GM12864 (cell line): ENCODE measurements at regions not wholly inside any gene's neighbourhood (a gene's known extent, or its start where the extent isn't known, plus 50 kb on each side); places are given as distances from the start of the nearest gene placed in this dataset.

Experiments used
- DNase-seq: peaks from one replicate; pipeline ENCODE4 v3.0.0-alpha.2; 2011; ENCODE audit warnings: low read depth
- H3K4me3 ChIP-seq: 2 replicates; pipeline ENCODE4 v1.5.1; 2011; ENCODE audit warnings: mild to moderate bottlenecking, low read depth, low read length, control low read depth
- TF ChIP-seq, protein P1 (sequence below): IDR thresholded peaks from 2 replicates; pipeline ENCODE4 v1.5.1; 2011; ENCODE audit warnings: low read depth, mild to moderate bottlenecking, moderate library complexity, low read length, control low read depth, inconsistent platforms; ENCODE audit errors: missing control alignments

DNA sequence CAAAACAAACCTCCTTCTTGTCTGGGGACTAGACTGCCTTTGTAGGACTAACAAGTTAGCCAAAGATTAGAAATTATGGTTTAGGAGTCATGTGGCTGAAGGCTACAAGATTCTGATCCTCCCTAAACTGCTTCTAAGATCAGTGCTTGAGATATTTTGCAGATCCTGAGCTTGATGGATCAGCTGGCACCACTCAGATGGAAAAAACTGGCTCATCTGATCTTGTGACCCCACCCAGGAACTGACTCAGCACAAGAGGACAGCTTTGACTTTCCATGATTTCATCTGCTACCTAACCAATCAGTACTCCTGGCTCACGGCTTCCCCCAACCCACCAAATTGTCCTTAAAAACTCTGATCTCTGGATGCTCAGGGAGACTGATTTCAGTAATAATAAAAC, 271.5 kb upstream of the TAC1 start:
- TF ChIP-seq, protein P1, sequence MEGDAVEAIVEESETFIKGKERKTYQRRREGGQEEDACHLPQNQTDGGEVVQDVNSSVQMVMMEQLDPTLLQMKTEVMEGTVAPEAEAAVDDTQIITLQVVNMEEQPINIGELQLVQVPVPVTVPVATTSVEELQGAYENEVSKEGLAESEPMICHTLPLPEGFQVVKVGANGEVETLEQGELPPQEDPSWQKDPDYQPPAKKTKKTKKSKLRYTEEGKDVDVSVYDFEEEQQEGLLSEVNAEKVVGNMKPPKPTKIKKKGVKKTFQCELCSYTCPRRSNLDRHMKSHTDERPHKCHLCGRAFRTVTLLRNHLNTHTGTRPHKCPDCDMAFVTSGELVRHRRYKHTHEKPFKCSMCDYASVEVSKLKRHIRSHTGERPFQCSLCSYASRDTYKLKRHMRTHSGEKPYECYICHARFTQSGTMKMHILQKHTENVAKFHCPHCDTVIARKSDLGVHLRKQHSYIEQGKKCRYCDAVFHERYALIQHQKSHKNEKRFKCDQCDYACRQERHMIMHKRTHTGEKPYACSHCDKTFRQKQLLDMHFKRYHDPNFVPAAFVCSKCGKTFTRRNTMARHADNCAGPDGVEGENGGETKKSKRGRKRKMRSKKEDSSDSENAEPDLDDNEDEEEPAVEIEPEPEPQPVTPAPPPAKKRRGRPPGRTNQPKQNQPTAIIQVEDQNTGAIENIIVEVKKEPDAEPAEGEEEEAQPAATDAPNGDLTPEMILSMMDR, result no peak
- no peak overlapping the region for H3K4me3 ChIP-seq
- DNase-seq, result no peak

DNA sequence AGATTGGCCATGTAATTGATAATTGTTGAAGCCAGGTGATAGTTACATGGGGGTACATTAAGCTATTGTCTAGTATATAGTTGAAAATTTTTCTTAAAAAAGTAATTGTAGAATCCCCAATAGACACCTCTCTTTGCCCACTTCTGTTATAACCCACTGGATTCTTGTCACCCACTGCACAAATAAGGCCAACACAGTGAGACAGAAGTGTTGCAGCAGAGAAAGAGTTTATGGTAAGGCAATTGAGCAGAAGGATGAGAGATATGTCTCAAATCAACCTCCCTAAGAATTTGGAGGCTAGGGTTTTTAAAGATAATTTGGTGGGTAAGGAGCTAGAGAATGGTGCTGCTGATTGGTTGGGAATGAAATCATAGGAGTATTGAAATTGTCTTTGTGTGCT, 270.3 kb upstream of the TAC1 start:
- DNase-seq, result no peak
- TF ChIP-seq, protein P1, result no peak
- no peak overlapping the region for H3K4me3 ChIP-seq

DNA sequence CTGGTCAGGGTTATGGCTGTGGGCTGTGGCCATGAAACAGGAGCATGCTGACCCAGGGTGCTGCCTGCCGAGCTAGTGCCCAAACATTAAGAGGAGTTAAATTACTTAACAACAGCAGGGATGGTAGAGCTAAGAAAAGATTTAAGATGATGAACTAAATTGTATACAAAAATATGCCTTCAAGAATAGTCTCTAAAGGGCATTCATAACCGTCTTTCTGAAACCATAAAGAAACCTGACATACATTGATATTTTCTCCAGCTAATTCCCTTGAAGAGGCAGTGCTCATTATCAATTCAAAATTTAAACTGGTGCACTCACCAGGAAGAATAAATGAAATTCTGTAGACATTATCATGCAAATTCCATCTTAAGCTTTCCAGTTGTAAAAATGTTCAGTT, 265.8 kb upstream of the TAC1 start:
- no peak for DNase-seq
- TF ChIP-seq, protein P1, result no peak
- H3K4me3 ChIP-seq, result no peak overlapping the region

DNA sequence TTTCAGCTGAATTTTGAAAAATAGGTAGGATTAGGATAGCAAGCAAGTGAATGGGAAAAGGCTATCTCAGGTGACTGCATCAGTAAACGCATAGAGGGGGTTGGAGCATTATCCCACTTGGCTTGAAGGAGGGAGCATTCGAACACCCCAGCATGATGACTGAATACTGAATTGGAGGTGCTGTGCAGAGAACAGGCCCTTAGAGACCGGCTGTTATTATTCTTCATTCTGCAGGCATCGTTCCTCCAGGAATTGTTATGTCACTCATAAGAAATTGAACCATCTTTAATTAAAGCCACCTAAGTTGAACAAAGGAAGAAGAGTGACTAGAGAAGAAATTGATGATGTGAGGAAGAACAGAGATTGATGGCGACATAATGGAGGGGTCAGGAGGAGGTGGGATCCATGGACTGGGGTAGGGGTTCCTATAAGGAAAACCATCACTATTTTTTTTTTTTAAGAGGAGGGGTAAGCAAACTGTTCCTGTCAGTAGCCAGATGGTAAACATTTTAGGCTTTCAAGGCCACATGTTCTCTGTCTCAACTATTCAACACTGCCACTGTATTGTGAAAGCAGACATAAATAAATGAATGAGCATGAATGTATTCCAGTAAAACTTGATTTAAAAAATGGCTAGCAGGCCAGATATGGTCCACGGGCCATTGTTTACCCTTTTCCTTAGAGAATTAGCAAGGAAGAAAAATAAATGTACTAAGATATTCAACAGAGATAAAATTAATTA, 264.7 kb upstream of the TAC1 start:
- no peak for DNase-seq

DNA sequence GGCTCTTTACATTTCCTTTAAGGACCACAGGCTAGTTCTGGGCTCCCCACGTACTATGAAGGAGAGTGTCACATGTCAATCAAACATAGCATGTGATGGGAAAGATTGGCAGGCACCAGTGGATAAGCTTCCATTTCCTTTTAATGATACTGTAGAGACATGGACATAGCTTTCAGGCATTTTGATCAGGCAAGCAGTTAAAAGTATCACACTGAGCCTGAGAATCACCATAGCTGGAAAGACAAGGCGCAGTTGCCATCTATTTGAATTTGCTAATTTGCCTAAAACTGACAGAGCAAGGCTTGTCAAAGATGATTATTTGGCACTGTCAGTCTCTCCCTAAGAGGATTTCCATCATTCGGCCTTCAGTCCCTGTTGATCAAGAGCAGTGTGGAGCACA, 263.4 kb upstream of the TAC1 start:
- TF ChIP-seq, protein P1, result no peak
- H3K4me3 ChIP-seq, result no peak overlapping the region
- no peak for DNase-seq

More for the DNA sequence above, 264.7 kb upstream of the TAC1 start:
- TF ChIP-seq, protein P1, result no peak
- H3K4me3 ChIP-seq, result no peak overlapping the region

DNA sequence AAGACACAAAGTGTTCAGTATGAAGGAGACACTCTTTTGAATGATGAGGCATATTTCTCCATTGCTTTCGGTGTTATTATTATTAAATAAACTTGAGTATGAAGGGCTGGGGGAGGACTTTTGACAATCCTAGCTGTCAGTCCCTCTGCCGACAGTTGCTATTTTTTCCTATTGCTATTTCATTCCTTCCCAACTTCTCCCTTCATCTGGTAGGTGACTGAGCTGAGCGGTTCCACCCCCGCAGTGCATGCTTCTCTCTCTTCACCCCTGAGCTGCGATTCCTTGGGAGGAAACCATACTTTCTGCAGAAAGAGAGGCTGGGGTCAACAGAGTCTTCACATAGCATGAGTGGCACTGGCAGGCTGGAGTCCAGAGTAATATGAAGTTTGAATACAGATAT, 261.2 kb upstream of the TAC1 start:
- no peak overlapping the region for H3K4me3 ChIP-seq
- TF ChIP-seq, protein P1, result no peak
- DNase-seq, result no peak

DNA sequence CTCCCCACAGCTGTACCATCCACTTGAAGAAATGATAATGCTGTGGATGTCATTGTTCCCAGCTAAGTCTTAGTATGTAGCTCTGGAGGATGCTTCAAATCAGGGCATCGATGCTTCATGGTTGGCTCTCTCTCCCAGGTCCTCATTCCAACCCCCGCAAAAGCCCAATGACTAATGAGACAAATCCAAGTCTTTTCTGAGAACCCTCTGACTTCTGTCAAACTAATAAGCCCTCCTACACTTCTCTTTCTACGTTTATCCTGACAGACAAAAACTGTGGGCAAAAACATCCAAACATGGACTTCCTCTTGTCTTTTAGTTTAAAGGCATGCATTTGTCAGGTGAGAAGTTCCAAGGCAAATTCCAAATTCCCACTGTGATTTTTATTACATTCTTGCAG, 260.4 kb upstream of the TAC1 start:
- no peak for DNase-seq
- H3K4me3 ChIP-seq, result no peak overlapping the region
- TF ChIP-seq, protein P1, result no peak
